HEK293T (cell line): ENCODE measurements at regions not wholly inside any gene's neighbourhood (a gene's known extent, or its start where the extent isn't known, plus 50 kb on each side); places are given as distances from the start of the nearest gene placed in this dataset.

ENCODE experiments used
- CTCF ChIA-PET: fragments of 350-600 bp; formaldehyde crosslinking; extraction: SDS; loops from one replicate; lab custom pipeline; 2021; ENCODE audit warnings: antibody characterized with exemption, inconsistent platforms; lab: Yijun Ruan, JAX
- POLR2A ChIA-PET: fragments of 350-600 bp; formaldehyde crosslinking; extraction: SDS; loops from one replicate; lab custom pipeline; 2020; ENCODE audit warnings: antibody characterized with exemption, inconsistent platforms; lab: Yijun Ruan, JAX
- DNase-seq: peaks from one replicate; pipeline ENCODE4 v3.0.0; 2012; ENCODE audit warnings: mixed read lengths; ENCODE audit errors: extremely low spot score
- ARNT ChIP-seq: fragments of 450-650 bp; IDR thresholded peaks from 2 replicates; pipeline ENCODE4 v1.6.1; 2017; ENCODE audit warnings: mild to moderate bottlenecking
- BHLHE40 ChIP-seq: fragments of 450-650 bp; IDR thresholded peaks from 2 replicates; pipeline ENCODE4 v1.6.1; 2016; ENCODE audit warnings: mild to moderate bottlenecking, moderate library complexity, borderline replicate concordance
- CTBP1 ChIP-seq: fragments of 450-650 bp; IDR thresholded peaks from 2 replicates; pipeline ENCODE4 v1.6.1; 2016; ENCODE audit warnings: borderline replicate concordance
- ELF4 ChIP-seq: fragments of 450-650 bp; IDR thresholded peaks from 2 replicates; pipeline ENCODE4 v1.6.1; 2017; ENCODE audit warnings: antibody characterized with exemption
- FOXA1 ChIP-seq: fragments of 450-650 bp; IDR thresholded peaks from 2 replicates; pipeline ENCODE4 v1.6.1; 2016; ENCODE audit warnings: mild to moderate bottlenecking
- FOXK2 ChIP-seq: fragments of 450-650 bp; IDR thresholded peaks from 2 replicates; pipeline ENCODE4 v1.6.1; 2016; ENCODE audit warnings: mild to moderate bottlenecking
- FOXM1 ChIP-seq: fragments of 450-650 bp; IDR thresholded peaks from 2 replicates; pipeline ENCODE4 v1.6.1; 2017; ENCODE audit warnings: mild to moderate bottlenecking, borderline replicate concordance
- HDGF ChIP-seq: fragments of 450-650 bp; IDR thresholded peaks from 2 replicates; pipeline ENCODE4 v1.6.1; 2017; ENCODE audit warnings: antibody characterized with exemption, borderline replicate concordance
- L3MBTL2 ChIP-seq: fragments of 450-650 bp; conservative IDR thresholded peaks from 2 replicates; pipeline ENCODE4 v1.6.1; 2016; ENCODE audit warnings: mild to moderate bottlenecking
- LEF1 ChIP-seq: fragments of 450-650 bp; IDR thresholded peaks from 2 replicates; pipeline ENCODE4 v1.6.1; 2017; ENCODE audit warnings: mild to moderate bottlenecking, borderline replicate concordance
- NFRKB ChIP-seq: fragments of 450-650 bp; IDR thresholded peaks from 2 replicates; pipeline ENCODE4 v1.6.1; 2016; ENCODE audit warnings: mild to moderate bottlenecking, moderate library complexity
- SP1 ChIP-seq: fragments of 450-650 bp; IDR thresholded peaks from 2 replicates; pipeline ENCODE4 v1.6.1; 2017
- SUZ12 ChIP-seq: fragments of 450-650 bp; IDR thresholded peaks from 2 replicates; pipeline ENCODE4 v1.6.1; 2016; ENCODE audit warnings: mild to moderate bottlenecking
- TARDBP ChIP-seq: fragments of 450-650 bp; IDR thresholded peaks from 2 replicates; pipeline ENCODE4 v1.6.1; 2016
- ZNF384 ChIP-seq: fragments of 450-650 bp; IDR thresholded peaks from 2 replicates; pipeline ENCODE4 v1.6.1; 2016
- TF ChIP-seq, protein P1 (sequence below): fragments of 450-650 bp; IDR thresholded peaks from 2 replicates; pipeline ENCODE4 v1.6.1; 2016

DNA sequence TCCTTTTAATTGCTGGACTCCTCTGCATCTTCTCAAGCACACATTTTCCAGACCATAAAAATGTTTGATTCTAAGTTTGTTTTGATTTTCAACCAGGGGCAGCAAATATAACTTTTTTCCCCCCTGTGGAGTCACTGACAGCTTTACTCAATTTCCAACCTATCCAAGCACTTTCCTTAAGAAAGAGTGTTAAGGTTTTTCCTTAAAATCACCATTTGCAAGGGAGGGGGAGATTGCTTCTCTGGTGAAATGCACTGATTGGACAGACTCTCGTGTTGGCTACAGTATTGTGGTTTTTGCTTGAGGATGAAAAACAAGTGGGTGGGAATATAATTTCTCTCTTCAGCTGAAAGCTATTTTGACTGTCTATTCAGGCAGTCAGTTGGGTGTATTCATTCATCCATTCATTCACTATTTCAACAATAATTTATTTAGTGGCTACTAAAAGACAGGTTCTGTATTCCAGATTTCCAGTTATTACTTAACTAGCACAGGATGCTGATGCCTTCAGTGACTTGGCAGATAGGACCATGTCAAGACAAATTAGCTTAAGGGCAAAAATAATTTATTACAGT is 146.3 kb downstream of the BAMBI start:
- TF ChIP-seq TARDBP, result no peak
- TF ChIP-seq, protein P1, sequence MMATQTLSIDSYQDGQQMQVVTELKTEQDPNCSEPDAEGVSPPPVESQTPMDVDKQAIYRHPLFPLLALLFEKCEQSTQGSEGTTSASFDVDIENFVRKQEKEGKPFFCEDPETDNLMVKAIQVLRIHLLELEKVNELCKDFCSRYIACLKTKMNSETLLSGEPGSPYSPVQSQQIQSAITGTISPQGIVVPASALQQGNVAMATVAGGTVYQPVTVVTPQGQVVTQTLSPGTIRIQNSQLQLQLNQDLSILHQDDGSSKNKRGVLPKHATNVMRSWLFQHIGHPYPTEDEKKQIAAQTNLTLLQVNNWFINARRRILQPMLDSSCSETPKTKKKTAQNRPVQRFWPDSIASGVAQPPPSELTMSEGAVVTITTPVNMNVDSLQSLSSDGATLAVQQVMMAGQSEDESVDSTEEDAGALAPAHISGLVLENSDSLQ, result peak; percentile 51
- no peak for DNase-seq
- ChIA-PET POLR2A (no interaction called here), CTCF (interaction anchor here (1.1 kb wide), 1 partner anchor 116 kb away, joined by 4 read pairs; no protein-coding TSS in a partner anchor)

DNA sequence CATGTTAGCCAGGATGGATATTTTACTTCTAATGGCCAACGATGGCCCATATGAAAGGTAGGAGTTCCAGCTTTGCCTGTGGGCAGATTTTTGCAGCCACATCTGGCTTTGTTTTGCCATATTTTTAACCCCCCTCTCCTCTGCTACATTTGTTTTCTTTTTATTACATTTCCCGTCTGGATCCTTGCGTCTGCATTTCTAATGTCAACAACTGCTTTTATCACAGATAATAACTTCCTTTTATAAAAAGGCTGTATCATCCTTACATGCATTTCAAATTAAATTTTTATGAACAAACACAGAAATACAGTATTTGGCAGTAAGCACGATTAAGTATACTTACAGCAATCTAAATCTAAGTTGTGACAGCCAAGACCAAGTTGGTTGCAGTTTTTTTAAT is 156.0 kb downstream of the BAMBI start:
- no peak for TF ChIP-seq CTBP1
- TF ChIP-seq FOXK2, result no peak
- TF ChIP-seq SUZ12, result no peak
- TF ChIP-seq ZNF384, result no peak
- no peak for TF ChIP-seq ARNT
- no peak for TF ChIP-seq TARDBP
- TF ChIP-seq BHLHE40, result no peak
- TF ChIP-seq NFRKB, result no peak
- no peak for TF ChIP-seq ELF4
- POLR2A ChIA-PET, result no interaction called here
- DNase-seq, result no peak

DNA sequence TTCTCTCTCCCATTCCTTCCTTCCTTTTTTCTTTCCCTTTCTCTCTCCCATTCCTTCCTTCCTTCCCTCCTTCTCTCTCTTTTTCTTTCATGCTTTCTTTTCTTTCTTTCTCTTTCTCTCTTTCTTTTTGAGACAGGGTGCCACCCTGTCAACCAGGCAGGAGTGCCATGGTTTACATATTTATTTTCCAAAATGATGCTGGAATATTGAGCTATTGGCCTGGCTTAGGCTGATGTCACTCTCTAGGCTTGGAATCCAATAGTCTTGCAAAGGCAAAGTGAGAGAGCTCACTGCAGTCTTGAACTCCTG is 159.1 kb downstream of the BAMBI start:
- ChIA-PET CTCF (no interaction called here), POLR2A (no interaction called here)
- DNase-seq, result no peak
- TF ChIP-seq HDGF, result no peak
- no peak for TF ChIP-seq FOXM1
- no peak for TF ChIP-seq SP1
- TF ChIP-seq FOXA1, result no peak
- no peak for TF ChIP-seq ELF4
- no peak for TF ChIP-seq ARNT
- no peak for TF ChIP-seq CTBP1
- TF ChIP-seq, protein P1, result no peak
- no peak for TF ChIP-seq BHLHE40
- no peak for TF ChIP-seq TARDBP
- no peak for TF ChIP-seq LEF1
- no peak for TF ChIP-seq ZNF384
- no peak for TF ChIP-seq L3MBTL2
- TF ChIP-seq FOXK2, result no peak

More for the DNA sequence above, 156.0 kb downstream of the BAMBI start:
- CTCF ChIA-PET, result no interaction called here

DNA sequence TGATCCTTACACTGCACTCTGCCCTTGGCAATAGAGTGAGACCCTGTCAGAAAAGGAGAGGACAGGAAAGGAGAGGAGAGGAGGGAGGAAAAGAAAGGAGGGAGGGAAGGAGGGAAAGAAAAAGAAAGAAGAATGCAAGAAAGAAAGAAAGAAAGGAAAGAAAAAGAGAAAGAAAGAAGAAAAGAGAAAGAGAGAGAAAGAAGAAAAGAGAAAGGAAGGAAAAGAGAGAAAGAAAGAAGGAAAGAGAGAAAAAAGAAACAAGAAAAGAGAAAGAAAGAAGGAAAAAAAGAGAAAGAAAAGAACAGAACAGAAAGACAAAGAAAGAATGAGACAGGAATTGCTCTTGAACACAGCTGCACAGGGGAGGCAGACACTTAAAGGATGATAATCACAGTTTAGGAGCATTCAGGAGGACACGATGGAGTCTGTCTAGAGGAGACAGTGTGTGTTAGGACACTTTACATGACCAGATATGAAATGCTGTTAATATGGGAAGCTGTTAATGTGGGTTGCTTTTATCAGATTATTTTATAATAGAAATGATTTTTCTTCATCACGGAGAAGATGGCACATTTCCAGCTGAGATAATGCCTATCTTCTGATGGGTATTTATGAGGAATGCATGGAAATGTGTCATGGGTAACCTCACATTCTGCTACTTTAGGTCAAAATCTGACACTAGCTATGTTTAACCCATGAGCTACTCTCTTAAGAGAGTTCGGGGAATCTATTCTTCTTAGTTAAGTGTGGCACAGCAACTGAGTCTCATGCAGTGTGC is 160.5 kb downstream of the BAMBI start:
- ChIA-PET POLR2A (no interaction called here), CTCF (no interaction called here)
- TF ChIP-seq ARNT (no peak), FOXK2 (no peak), SUZ12 (no peak), L3MBTL2 (no peak), CTBP1 (no peak), ELF4 (no peak), HDGF (no peak), BHLHE40 (no peak), TARDBP (no peak), ZNF384 (no peak)
- TF ChIP-seq, protein P1, result no peak
- DNase-seq, result no peak

DNA sequence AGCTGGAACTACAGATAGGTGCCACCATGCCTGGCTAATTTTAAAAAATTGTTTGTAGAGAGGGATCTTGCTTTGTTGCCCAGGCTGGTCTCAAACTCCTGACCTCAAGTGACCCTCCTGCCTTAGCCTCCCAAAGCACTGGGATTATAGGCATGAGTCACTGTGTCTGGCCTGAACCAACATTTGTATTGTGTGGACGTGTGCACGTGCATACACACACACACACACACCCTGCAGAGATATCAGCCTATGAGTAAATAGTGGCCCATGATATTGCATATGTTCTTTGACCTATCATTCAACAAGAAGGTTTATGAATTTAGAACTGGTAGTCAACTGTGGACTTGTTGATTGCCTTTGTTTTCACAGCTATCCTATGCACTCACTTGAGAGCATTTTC is 161.6 kb downstream of the BAMBI start:
- TF ChIP-seq FOXK2 (no peak), SUZ12 (no peak), FOXM1 (no peak), FOXA1 (no peak), LEF1 (no peak), HDGF (no peak), NFRKB (no peak)
- TF ChIP-seq, protein P1, result no peak
- CTCF ChIA-PET, result interaction anchor here (0.5 to 0.6 kb wide), 2 partner anchors 14 to 211 kb away, joined by 4 to 7 read pairs; no protein-coding TSS in a partner anchor
- POLR2A ChIA-PET, result no interaction called here

DNA sequence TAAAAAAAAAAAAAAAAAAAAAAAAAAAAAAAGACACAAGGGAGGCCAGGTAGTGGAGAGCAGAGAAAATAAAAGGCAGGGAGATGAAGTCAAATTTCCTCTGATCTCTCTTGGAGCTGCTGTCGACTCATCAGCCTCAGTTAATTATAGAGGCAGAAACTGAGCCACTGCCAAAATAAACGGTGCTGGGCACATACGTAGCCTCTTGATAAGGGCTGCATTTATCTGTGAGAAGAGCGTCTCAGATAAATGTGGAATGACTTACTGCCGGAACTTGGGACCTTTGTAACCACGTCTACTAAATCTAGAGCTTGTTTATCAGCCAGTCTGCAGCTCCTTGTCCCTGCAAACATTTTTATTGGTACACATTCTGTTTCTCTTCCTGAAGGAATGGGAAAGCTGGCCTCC is 162.3 kb downstream of the BAMBI start:
- no peak for DNase-seq
- ChIA-PET POLR2A (interaction anchor here (1.0 to 1.1 kb wide), 2 partner anchors 109 to 136 kb away, joined by 3 to 4 read pairs; no protein-coding TSS in a partner anchor), CTCF (interaction anchor here (0.5 kb wide), 1 partner anchor 14 kb away, joined by 4 read pairs; no protein-coding TSS in a partner anchor)
- TF ChIP-seq L3MBTL2 (no peak), LEF1 (no peak), FOXK2 (no peak), TARDBP (no peak), HDGF (no peak), NFRKB (no peak), SUZ12 (no peak), CTBP1 (no peak), ELF4 (no peak), ARNT (no peak), BHLHE40 (no peak), SP1 (no peak), FOXM1 (no peak), ZNF384 (no peak)
- TF ChIP-seq, protein P1, result no peak

More for the DNA sequence above, 161.6 kb downstream of the BAMBI start:
- no peak for DNase-seq
